Vagina (tissue), 2 donors: ENCODE measurements at regions not wholly inside any gene's neighbourhood (a gene's known extent, or its start where the extent isn't known, plus 50 kb on each side); places are given as distances from the start of the nearest gene placed in this dataset.

Source experiments
- DNase-seq, 2 donors: peaks; one replicate each; pipeline ENCODE4 v3.0.0-alpha.2; 2017; ENCODE audit errors: extremely low spot score in 2 of 2
- H3K27ac ChIP-seq: fragments of 200-600 bp; sonication (generic); one replicate; pipeline ENCODE4 v1.5.1; 2019
- H3K27me3 ChIP-seq: fragments of 200-600 bp; sonication (generic); one replicate; pipeline ENCODE4 v1.5.1; 2019
- H3K36me3 ChIP-seq, 2 donors: fragments of 200-600 bp; sonication (generic); one replicate each; pipeline ENCODE4 v1.5.1; 2017 to 2019
- H3K4me1 ChIP-seq: fragments of 200-600 bp; sonication (generic); one replicate; pipeline ENCODE4 v1.5.1; 2019
- H3K4me3 ChIP-seq, 2 donors: fragments of 200-600 bp; sonication (generic); 1 replicate in 1 of 2; 2 replicates in 1 of 2; pipeline ENCODE4 v1.5.1; 2016 to 2019
- H3K9me3 ChIP-seq: fragments of 200-600 bp; sonication (generic); one replicate; pipeline ENCODE4 v1.5.1; 2019
- POLR2A ChIP-seq, 2 donors: fragments of 450-650 bp; IDR thresholded peaks; one replicate each; pipeline ENCODE4 v1.6.1; 2017; ENCODE audit warnings: antibody characterized with exemption in 2 of 2, mild to moderate bottlenecking in 2 of 2, moderate library complexity in 2 of 2
- POLR2AphosphoS5 ChIP-seq, 2 donors: sonication (generic); formaldehyde crosslinking; IDR thresholded peaks; one replicate each; pipeline ENCODE4 v1.9.0; 2017; ENCODE audit warnings: antibody characterized with exemption in 2 of 2, mild to moderate bottlenecking in 2 of 2, low read depth in 1 of 2; ENCODE audit not compliant: insufficient read depth in 1 of 2
- intact Hi-C: fragments of 100-400 bp; cut with DNase I; formaldehyde crosslinking; loops from one replicate; pipeline ENCODE4 v1.15.1; 2023
- TF ChIP-seq, protein P1 (sequence below), 3 experiments: fragments of 450-650 bp in 2 of 3; fragments of 200-600 bp in 1 of 3; sonication (generic) in 1 of 3; IDR thresholded peaks; one replicate each; pipeline ENCODE4 v1.5.1; 2017 to 2019; ENCODE audit warnings: antibody characterized with exemption in 3 of 3, mild to moderate bottlenecking in 2 of 3, moderate library complexity in 2 of 3

DNA sequence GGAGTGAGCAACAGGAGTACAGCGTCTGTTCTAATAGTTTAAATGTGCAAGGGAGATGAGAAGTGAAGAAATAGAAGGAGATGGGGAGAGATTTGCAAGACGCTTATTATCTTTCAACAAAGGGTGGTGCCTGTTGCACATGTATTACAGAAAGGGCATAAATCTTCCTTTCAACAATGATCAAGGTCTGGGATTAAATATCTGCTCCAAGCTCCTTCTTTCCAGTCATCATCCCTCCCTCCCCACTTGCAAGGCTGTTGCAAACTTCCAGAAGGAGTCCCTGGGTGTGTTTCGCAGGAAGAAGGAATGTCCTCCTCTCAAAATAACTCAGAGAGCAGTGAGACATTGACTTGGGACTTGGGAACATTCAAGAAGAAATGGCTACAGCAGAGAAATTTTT lies 63.5 kb upstream of the MYCBP2 start:
- Histone ChIP-seq H3K36me3 (no peaks in the 10 kb centered on the region), H3K9me3 (no peaks in the 10 kb centered on the region), H3K4me3 (no peak overlapping the region), H3K27ac (peak overlapping the region; percentile 26), H3K27me3 (no peaks in the 10 kb centered on the region), H3K4me1 (peaks cover 40% of the 10 kb centered on the region)
- intact Hi-C loops: no loop called here
- DNase-seq: no peak
- TF ChIP-seq POLR2A (IDR thresholded peaks at IDR 0.05): no peak
- TF ChIP-seq, protein P1, sequence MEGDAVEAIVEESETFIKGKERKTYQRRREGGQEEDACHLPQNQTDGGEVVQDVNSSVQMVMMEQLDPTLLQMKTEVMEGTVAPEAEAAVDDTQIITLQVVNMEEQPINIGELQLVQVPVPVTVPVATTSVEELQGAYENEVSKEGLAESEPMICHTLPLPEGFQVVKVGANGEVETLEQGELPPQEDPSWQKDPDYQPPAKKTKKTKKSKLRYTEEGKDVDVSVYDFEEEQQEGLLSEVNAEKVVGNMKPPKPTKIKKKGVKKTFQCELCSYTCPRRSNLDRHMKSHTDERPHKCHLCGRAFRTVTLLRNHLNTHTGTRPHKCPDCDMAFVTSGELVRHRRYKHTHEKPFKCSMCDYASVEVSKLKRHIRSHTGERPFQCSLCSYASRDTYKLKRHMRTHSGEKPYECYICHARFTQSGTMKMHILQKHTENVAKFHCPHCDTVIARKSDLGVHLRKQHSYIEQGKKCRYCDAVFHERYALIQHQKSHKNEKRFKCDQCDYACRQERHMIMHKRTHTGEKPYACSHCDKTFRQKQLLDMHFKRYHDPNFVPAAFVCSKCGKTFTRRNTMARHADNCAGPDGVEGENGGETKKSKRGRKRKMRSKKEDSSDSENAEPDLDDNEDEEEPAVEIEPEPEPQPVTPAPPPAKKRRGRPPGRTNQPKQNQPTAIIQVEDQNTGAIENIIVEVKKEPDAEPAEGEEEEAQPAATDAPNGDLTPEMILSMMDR (IDR thresholded peaks at IDR 0.05): no peak

DNA sequence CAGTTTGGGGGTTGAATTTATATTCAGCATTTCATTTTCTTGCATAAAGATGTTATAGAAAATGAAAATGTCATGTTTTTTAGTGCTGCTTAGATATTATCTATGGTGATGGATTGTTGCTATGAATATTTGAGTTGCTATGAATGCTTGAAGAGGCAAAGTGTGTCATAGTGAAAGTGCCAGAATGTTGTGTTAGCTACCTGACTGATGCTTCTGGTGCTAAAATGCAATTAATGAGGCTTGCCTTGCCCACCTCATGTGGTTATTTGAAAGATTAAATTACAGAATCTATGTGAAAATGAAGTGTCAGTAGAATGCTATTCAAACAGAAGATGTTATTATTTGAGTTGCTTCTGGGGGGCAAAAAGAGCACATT lies 62.7 kb upstream of the MYCBP2 start:
- Histone ChIP-seq H3K27ac (no peak overlapping the region), H3K4me1 (peaks cover 43% of the 10 kb centered on the region), H3K9me3 (no peaks in the 10 kb centered on the region), H3K4me3 (no peak overlapping the region), H3K27me3 (no peaks in the 10 kb centered on the region), H3K36me3 (no peaks in the 10 kb centered on the region)
- TF ChIP-seq POLR2AphosphoS5 (IDR thresholded peaks at IDR 0.05; ENCODE audit: insufficient read depth in 1 of 2, low read depth in 1 of 2) (no peak), POLR2A (IDR thresholded peaks at IDR 0.05) (no peak)
- TF ChIP-seq, protein P1 (IDR thresholded peaks at IDR 0.05): no peak
- intact Hi-C loops: no loop called here
- DNase-seq: no peak

DNA sequence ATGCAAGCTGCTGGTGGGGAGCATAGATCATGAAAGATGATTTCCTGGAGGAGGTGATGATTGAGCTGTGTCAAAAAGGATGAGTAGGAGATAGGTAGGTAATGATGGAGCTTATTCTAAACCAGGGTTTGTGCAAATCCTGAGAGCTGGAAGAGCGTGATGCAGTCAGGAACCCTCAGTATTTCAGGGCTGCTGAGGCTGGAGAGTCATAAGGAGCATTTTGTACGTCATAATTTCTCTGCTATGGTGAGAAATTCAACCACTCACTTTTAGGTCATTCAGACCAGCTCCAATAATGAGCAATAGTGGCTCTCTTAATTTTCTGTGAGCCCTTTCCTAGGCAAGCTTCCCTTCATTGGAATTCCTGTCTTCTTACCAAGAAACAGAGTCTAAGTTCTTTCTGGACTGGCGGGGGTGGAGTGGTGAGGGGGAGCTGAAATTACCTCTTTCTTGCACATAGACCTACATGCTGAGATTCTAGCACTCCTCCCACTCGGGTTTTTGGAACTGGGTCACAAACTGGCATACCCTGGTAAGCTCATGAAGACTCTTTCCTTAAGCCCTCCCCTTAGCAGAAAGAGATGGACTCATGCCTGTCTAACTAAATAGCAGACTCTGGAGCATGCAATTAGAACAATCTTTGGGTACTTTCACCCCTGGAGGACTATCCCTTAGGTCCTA lies 62.2 kb upstream of the MYCBP2 start:
- Histone ChIP-seq H3K36me3 (no peaks in the 10 kb centered on the region), H3K27ac (no peak overlapping the region), H3K9me3 (no peaks in the 10 kb centered on the region), H3K27me3 (no peaks in the 10 kb centered on the region), H3K4me1 (peaks cover 48% of the 10 kb centered on the region), H3K4me3 (no peak overlapping the region)
- no peak for DNase-seq
- TF ChIP-seq POLR2A (IDR thresholded peaks at IDR 0.05): no peak
- TF ChIP-seq, protein P1 (IDR thresholded peaks at IDR 0.05): no peak
- TF ChIP-seq POLR2AphosphoS5 (IDR thresholded peaks at IDR 0.05; ENCODE audit: insufficient read depth in 1 of 2, low read depth in 1 of 2): no peak
- intact Hi-C loops: no loop called here

DNA sequence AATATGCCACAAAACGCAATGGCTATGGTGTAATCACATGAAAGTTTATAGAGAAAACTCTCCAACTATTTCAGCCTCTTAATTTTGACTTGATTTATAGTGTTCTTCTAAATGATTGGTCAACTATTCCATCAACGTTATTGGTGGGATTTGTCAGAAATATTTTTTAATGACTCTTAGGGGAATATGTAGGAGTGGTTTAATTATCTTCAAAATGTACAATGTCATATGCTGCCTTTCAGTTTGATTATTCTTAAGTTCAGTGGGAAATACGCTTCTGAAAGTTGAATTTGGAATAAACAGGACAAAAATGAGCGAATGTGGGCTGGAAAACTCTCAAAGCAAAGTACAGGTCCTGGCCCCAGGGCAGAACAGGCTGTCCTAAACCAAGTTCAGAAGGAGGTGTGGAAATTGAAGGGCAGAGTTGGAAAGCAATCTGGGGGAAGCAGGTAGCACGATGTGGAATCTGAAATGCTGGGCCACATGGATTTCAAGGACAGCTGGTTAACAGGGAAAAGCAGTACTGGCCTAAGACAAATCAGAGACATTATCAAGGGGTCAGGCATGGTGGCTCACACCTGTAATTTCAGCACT lies 60.8 kb upstream of the MYCBP2 start:
- TF ChIP-seq POLR2A (IDR thresholded peaks at IDR 0.05) (no peak), POLR2AphosphoS5 (IDR thresholded peaks at IDR 0.05; ENCODE audit: insufficient read depth in 1 of 2, low read depth in 1 of 2) (peak; percentile 10 to 40)
- TF ChIP-seq, protein P1 (IDR thresholded peaks at IDR 0.05): no peak
- peak in 1 of 2 donors; percentile 88 for DNase-seq
- Histone ChIP-seq H3K27me3 (no peaks in the 10 kb centered on the region), H3K4me3 (no peak overlapping the region), H3K36me3 (no peaks in the 10 kb centered on the region), H3K9me3 (no peaks in the 10 kb centered on the region), H3K4me1 (peaks cover 51% of the 10 kb centered on the region), H3K27ac (peak overlapping the region; percentile 46)
- intact Hi-C loops: no loop called here

DNA sequence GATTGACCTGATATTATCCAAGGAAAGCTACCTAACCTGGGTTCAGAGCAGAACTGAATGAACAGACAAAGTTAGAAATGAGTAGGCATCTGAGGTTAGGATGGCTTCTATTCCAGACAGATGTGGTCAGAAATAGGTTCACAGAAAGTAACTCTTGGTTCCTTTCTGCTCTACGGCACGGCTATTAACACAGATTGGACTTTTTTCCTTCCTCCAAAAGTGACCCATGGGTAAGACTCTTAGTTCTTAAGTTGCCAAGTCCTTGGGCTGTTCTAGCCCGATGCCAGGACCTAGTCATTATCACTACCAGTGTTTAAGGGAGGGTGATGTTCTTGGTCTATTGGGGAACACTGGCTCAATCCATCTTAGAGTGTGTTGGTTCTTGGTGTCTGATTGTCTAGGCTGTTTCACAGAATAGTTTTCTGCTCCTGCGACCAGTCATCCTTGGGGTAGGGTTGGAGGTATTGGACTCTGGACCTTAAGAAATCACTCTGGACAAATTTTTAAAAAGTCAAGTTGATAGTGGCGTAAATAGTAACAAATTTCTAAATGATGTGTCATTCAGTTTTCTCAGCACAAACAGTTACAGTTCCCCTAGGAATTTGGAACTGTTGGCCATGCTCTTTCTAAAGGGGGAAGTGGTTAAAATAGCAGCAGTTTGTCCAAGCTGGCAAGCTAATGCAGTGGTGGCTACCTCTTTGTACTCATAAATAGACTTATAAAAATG lies 60.1 kb upstream of the MYCBP2 start:
- Histone ChIP-seq H3K36me3 (no peaks in the 10 kb centered on the region), H3K4me1 (peaks cover 51% of the 10 kb centered on the region), H3K27ac (peak overlapping the region; percentile 3), H3K4me3 (no peak overlapping the region), H3K27me3 (no peaks in the 10 kb centered on the region), H3K9me3 (no peaks in the 10 kb centered on the region)
- peak in 1 of 2 donors; percentile 87 for DNase-seq
- TF ChIP-seq, protein P1 (IDR thresholded peaks at IDR 0.05): no peak
- TF ChIP-seq POLR2AphosphoS5 (IDR thresholded peaks at IDR 0.05; ENCODE audit: insufficient read depth in 1 of 2, low read depth in 1 of 2): peak; percentile 58 to 63
- no peak for TF ChIP-seq POLR2A (IDR thresholded peaks at IDR 0.05)
- intact Hi-C loops: no loop called here
